Peyer's patch (tissue), 4 donors: ENCODE measurements at regions not wholly inside any gene's neighbourhood (a gene's known extent, or its start where the extent isn't known, plus 50 kb on each side); places are given as distances from the start of the nearest gene placed in this dataset.

Experiments used
- DNase-seq, 3 donors: peaks; one replicate each; pipeline ENCODE4 v3.0.0-alpha.2; 2017 to 2019
- H3K27ac ChIP-seq, 4 donors: fragments of 200-600 bp; sonication (generic); one replicate each; pipeline ENCODE4 v1.5.1; 2016 to 2019
- H3K27me3 ChIP-seq, 2 donors: fragments of 200-600 bp; sonication (generic); one replicate each; pipeline ENCODE4 v1.5.1; 2019
- H3K36me3 ChIP-seq, 3 donors: fragments of 200-600 bp; sonication (generic); one replicate each; pipeline ENCODE4 v1.5.1; 2016 to 2019
- H3K4me1 ChIP-seq, 4 donors: fragments of 200-600 bp; sonication (generic); one replicate each; pipeline ENCODE4 v1.5.1; 2016 to 2019
- H3K4me3 ChIP-seq, 4 donors: fragments of 200-600 bp; sonication (generic); 1 replicate in 3 of 4; 2 replicates in 1 of 4; pipeline ENCODE4 v1.5.1; 2016 to 2019; ENCODE audit warnings: mild to moderate bottlenecking in 1 of 4
- H3K9me3 ChIP-seq, 4 donors: fragments of 200-600 bp; sonication (generic); one replicate each; pipeline ENCODE4 v1.5.1; 2016 to 2019; ENCODE audit warnings: mild to moderate bottlenecking in 1 of 4
- CTCF ChIP-seq, 6 experiments: fragments of 450-650 bp in 4 of 6; fragments of 200-600 bp in 2 of 6; sonication (generic) in 1 of 6; IDR thresholded peaks; one replicate each; pipeline ENCODE4 v1.5.1; 2017 to 2019; ENCODE audit warnings: antibody characterized with exemption in 6 of 6, mild to moderate bottlenecking in 3 of 6, moderate library complexity in 1 of 6
- POLR2A ChIP-seq, 2 donors: fragments of 450-650 bp; IDR thresholded peaks; one replicate each; pipeline ENCODE4 v1.5.1; 2017; ENCODE audit warnings: antibody characterized with exemption in 2 of 2, mild to moderate bottlenecking in 2 of 2, moderate library complexity in 2 of 2

- no peaks in the 10 kb centered on the region for H3K27me3 ChIP-seq
- H3K4me1 ChIP-seq: no peaks in the 10 kb centered on the region
- no peak overlapping the region for H3K27ac ChIP-seq
- DNase-seq: no peak
- H3K36me3 ChIP-seq: no peaks in the 10 kb centered on the region
- TF ChIP-seq CTCF (IDR thresholded peaks at IDR 0.05) (no peak), POLR2A (IDR thresholded peaks at IDR 0.05) (no peak)
- no peak overlapping the region for H3K4me3 ChIP-seq
- H3K9me3 ChIP-seq: no peaks in the 10 kb centered on the region
Measured at GRCh38 chr17:6325051-6325450, 109.9 kb downstream of the AIPL1 start.

- DNase-seq: no peak
- no peak overlapping the region for H3K27ac ChIP-seq
- H3K4me3 ChIP-seq: no peak overlapping the region
- no peaks in the 10 kb centered on the region for H3K27me3 ChIP-seq
- TF ChIP-seq POLR2A (IDR thresholded peaks at IDR 0.05) (no peak), CTCF (IDR thresholded peaks at IDR 0.05) (no peak)
- H3K9me3 ChIP-seq: no peaks in the 10 kb centered on the region
- no peaks in the 10 kb centered on the region for H3K36me3 ChIP-seq
- H3K4me1 ChIP-seq: no peaks in the 10 kb centered on the region
Measured at GRCh38 chr17:6323626-6324356, 111.1 kb downstream of the AIPL1 start.

GRCh38 chr17:6322316-6322715, 112.6 kb downstream of the AIPL1 start:
- H3K9me3 ChIP-seq: no peaks in the 10 kb centered on the region
- H3K27ac ChIP-seq: no peak overlapping the region
- H3K27me3 ChIP-seq: no peaks in the 10 kb centered on the region
- H3K4me1 ChIP-seq: no peaks in the 10 kb centered on the region
- no peak for TF ChIP-seq POLR2A (IDR thresholded peaks at IDR 0.05)
- TF ChIP-seq CTCF (IDR thresholded peaks at IDR 0.05): no peak
- no peak overlapping the region for H3K4me3 ChIP-seq
- no peak for DNase-seq
- H3K36me3 ChIP-seq: no peaks in the 10 kb centered on the region

- DNase-seq: no peak
- Histone ChIP-seq H3K36me3 (no peaks in the 10 kb centered on the region), H3K4me3 (no peak overlapping the region), H3K27me3 (no peaks in the 10 kb centered on the region), H3K9me3 (no peaks in the 10 kb centered on the region), H3K27ac (no peak overlapping the region), H3K4me1 (no peaks in the 10 kb centered on the region)
- TF ChIP-seq POLR2A (IDR thresholded peaks at IDR 0.05): no peak
- TF ChIP-seq CTCF (IDR thresholded peaks at IDR 0.05): no peak
Measured at GRCh38 chr17:6314311-6314710, 120.6 kb downstream of the AIPL1 start.

GRCh38 chr17:6313835-6314234, 121.1 kb downstream of the AIPL1 start:
- TF ChIP-seq CTCF (IDR thresholded peaks at IDR 0.05): no peak
- Histone ChIP-seq H3K27ac (no peak overlapping the region), H3K36me3 (no peaks in the 10 kb centered on the region), H3K9me3 (no peaks in the 10 kb centered on the region), H3K27me3 (no peaks in the 10 kb centered on the region), H3K4me3 (no peak overlapping the region), H3K4me1 (no peaks in the 10 kb centered on the region)
- DNase-seq: no peak

- no peaks in the 10 kb centered on the region for H3K27me3 ChIP-seq
- TF ChIP-seq POLR2A (IDR thresholded peaks at IDR 0.05) (no peak), CTCF (IDR thresholded peaks at IDR 0.05) (no peak)
- no peaks in the 10 kb centered on the region for H3K4me1 ChIP-seq
- no peak overlapping the region for H3K27ac ChIP-seq
- H3K36me3 ChIP-seq: no peaks in the 10 kb centered on the region
- no peaks in the 10 kb centered on the region for H3K9me3 ChIP-seq
- no peak for DNase-seq
- H3K4me3 ChIP-seq: no peak overlapping the region
Measured at GRCh38 chr17:6306820-6307219, 128.1 kb downstream of the AIPL1 start.
